ENCODE measurements at regions not wholly inside any gene's neighbourhood (a gene's known extent, or its start where the extent isn't known, plus 50 kb on each side); places are given as distances from the start of the nearest gene placed in this dataset.

GRCh38 chr6:167666571-167667203 is 160.0 kb upstream of the AFDN start:
- TF ChIP-seq POLR2A (IDR thresholded peaks at IDR 0.05): no peak
- no peak for TF ChIP-seq CTCF (IDR thresholded peaks at IDR 0.05)
